ENCODE measurements at regions not wholly inside any gene's neighbourhood (a gene's known extent, or its start where the extent isn't known, plus 50 kb on each side); places are given as distances from the start of the nearest gene placed in this dataset.

GRCh38 chr6:15796130-15796771, 133.4 kb upstream of the DTNBP1 start:
- H3K4me3 ChIP-seq (ENCODE audit: low read depth, low read length) = no peak overlapping the region
- DNase-seq (ENCODE audit: low read depth) = no peak

GRCh38 chr6:15793826-15794225, 131.0 kb upstream of the DTNBP1 start:
- no peak for DNase-seq (ENCODE audit: low read depth)
- no peak overlapping the region for H3K4me3 ChIP-seq (ENCODE audit: low read depth, low read length)

GRCh38 chr6:15793288-15793687, 130.5 kb upstream of the DTNBP1 start:
- DNase-seq (ENCODE audit: low read depth) = peak; percentile 4
- no peak overlapping the region for H3K4me3 ChIP-seq (ENCODE audit: low read depth, low read length)

GRCh38 chr6:15792842-15793241, 130.0 kb upstream of the DTNBP1 start:
- DNase-seq (ENCODE audit: low read depth) = no peak

GRCh38 chr6:15791448-15792181, 128.8 kb upstream of the DTNBP1 start:
- H3K4me3 ChIP-seq (ENCODE audit: low read depth, low read length) = no peak overlapping the region
- DNase-seq (ENCODE audit: low read depth) = no peak

More at GRCh38 chr6:15792842-15793241, 130.0 kb upstream of the DTNBP1 start:
- no peak overlapping the region for H3K4me3 ChIP-seq (ENCODE audit: low read depth, low read length)

GRCh38 chr6:15790116-15790515, 127.3 kb upstream of the DTNBP1 start:
- DNase-seq (ENCODE audit: low read depth) = no peak
- H3K4me3 ChIP-seq (ENCODE audit: low read depth, low read length) = no peak overlapping the region

- H3K4me3 ChIP-seq (ENCODE audit: low read depth, low read length) = no peak overlapping the region
- DNase-seq (ENCODE audit: low read depth) = no peak
Measured at GRCh38 chr6:15786846-15787245, 124.0 kb upstream of the DTNBP1 start.

GRCh38 chr6:15783484-15783883, 120.7 kb upstream of the DTNBP1 start:
- no peak overlapping the region for H3K4me3 ChIP-seq (ENCODE audit: low read depth, low read length)
- no peak for DNase-seq (ENCODE audit: low read depth)

GRCh38 chr6:15781890-15782289, 119.1 kb upstream of the DTNBP1 start:
- no peak for DNase-seq (ENCODE audit: low read depth)
- no peak overlapping the region for H3K4me3 ChIP-seq (ENCODE audit: low read depth, low read length)

GRCh38 chr6:15781333-15781732, 118.5 kb upstream of the DTNBP1 start:
- no peak overlapping the region for H3K4me3 ChIP-seq (ENCODE audit: low read depth, low read length)
- DNase-seq (ENCODE audit: low read depth) = no peak

GRCh38 chr6:15780437-15780836, 117.6 kb upstream of the DTNBP1 start:
- DNase-seq (ENCODE audit: low read depth) = no peak
- H3K4me3 ChIP-seq (ENCODE audit: low read depth, low read length) = no peak overlapping the region

GRCh38 chr6:15779726-15780125, 116.9 kb upstream of the DTNBP1 start:
- H3K4me3 ChIP-seq (ENCODE audit: low read depth, low read length) = no peak overlapping the region
- no peak for DNase-seq (ENCODE audit: low read depth)

- DNase-seq (ENCODE audit: low read depth) = no peak
- no peak overlapping the region for H3K4me3 ChIP-seq (ENCODE audit: low read depth, low read length)
Measured at GRCh38 chr6:15776458-15776980, 113.7 kb upstream of the DTNBP1 start.

GRCh38 chr6:15775741-15776140, 112.9 kb upstream of the DTNBP1 start:
- DNase-seq (ENCODE audit: low read depth) = no peak
- H3K4me3 ChIP-seq (ENCODE audit: low read depth, low read length) = no peak overlapping the region

GRCh38 chr6:15775076-15775634, 112.3 kb upstream of the DTNBP1 start:
- no peak for DNase-seq (ENCODE audit: low read depth)
- H3K4me3 ChIP-seq (ENCODE audit: low read depth, low read length) = no peak overlapping the region

- H3K4me3 ChIP-seq (ENCODE audit: low read depth, low read length) = no peak overlapping the region
- no peak for DNase-seq (ENCODE audit: low read depth)
Measured at GRCh38 chr6:15773806-15774410, 111.1 kb upstream of the DTNBP1 start.

GRCh38 chr6:15770347-15771143, 107.7 kb upstream of the DTNBP1 start:
- H3K4me3 ChIP-seq (ENCODE audit: low read depth, low read length) = no peak overlapping the region
- no peak for DNase-seq (ENCODE audit: low read depth)

GRCh38 chr6:15769511-15770018, 106.7 kb upstream of the DTNBP1 start:
- H3K4me3 ChIP-seq (ENCODE audit: low read depth, low read length) = no peak overlapping the region
- DNase-seq (ENCODE audit: low read depth) = no peak

- DNase-seq (ENCODE audit: low read depth) = no peak
- H3K4me3 ChIP-seq (ENCODE audit: low read depth, low read length) = no peak overlapping the region
Measured at GRCh38 chr6:15768999-15769398, 106.2 kb upstream of the DTNBP1 start.
